GM12875 (cell line): ENCODE measurements at regions not wholly inside any gene's neighbourhood (a gene's known extent, or its start where the extent isn't known, plus 50 kb on each side); places are given as distances from the start of the nearest gene placed in this dataset.

ENCODE experiments used
- H3K4me3 ChIP-seq: one replicate; pipeline ENCODE4 v1.5.1; 2011; ENCODE audit warnings: low read depth, low read length, control low read depth
- TF ChIP-seq, protein P1 (sequence below): IDR thresholded peaks from 2 replicates; pipeline ENCODE4 v1.5.1; 2011; ENCODE audit warnings: low read depth, mild to moderate bottlenecking, control low read depth, inconsistent platforms, low read length, moderate library complexity, borderline replicate concordance; ENCODE audit not compliant: insufficient read depth

- TF ChIP-seq, protein P1, sequence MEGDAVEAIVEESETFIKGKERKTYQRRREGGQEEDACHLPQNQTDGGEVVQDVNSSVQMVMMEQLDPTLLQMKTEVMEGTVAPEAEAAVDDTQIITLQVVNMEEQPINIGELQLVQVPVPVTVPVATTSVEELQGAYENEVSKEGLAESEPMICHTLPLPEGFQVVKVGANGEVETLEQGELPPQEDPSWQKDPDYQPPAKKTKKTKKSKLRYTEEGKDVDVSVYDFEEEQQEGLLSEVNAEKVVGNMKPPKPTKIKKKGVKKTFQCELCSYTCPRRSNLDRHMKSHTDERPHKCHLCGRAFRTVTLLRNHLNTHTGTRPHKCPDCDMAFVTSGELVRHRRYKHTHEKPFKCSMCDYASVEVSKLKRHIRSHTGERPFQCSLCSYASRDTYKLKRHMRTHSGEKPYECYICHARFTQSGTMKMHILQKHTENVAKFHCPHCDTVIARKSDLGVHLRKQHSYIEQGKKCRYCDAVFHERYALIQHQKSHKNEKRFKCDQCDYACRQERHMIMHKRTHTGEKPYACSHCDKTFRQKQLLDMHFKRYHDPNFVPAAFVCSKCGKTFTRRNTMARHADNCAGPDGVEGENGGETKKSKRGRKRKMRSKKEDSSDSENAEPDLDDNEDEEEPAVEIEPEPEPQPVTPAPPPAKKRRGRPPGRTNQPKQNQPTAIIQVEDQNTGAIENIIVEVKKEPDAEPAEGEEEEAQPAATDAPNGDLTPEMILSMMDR = no peak
- no peak overlapping the region for H3K4me3 ChIP-seq
Observed at GRCh38 chr16:54780266-54780665, 150.4 kb upstream of the IRX5 start.

- TF ChIP-seq, protein P1 = no peak
- H3K4me3 ChIP-seq = no peak overlapping the region
Observed at GRCh38 chr16:54779549-54779948, 151.1 kb upstream of the IRX5 start.

GRCh38 chr16:54774768-54775167 is 155.9 kb upstream of the IRX5 start:
- TF ChIP-seq, protein P1 = no peak
- no peak overlapping the region for H3K4me3 ChIP-seq

- TF ChIP-seq, protein P1 = no peak
- no peak overlapping the region for H3K4me3 ChIP-seq
Observed at GRCh38 chr16:54772400-54772799, 158.3 kb upstream of the IRX5 start.

GRCh38 chr16:54766355-54766754 is 164.3 kb upstream of the IRX5 start:
- no peak overlapping the region for H3K4me3 ChIP-seq
- TF ChIP-seq, protein P1 = no peak

DNA sequence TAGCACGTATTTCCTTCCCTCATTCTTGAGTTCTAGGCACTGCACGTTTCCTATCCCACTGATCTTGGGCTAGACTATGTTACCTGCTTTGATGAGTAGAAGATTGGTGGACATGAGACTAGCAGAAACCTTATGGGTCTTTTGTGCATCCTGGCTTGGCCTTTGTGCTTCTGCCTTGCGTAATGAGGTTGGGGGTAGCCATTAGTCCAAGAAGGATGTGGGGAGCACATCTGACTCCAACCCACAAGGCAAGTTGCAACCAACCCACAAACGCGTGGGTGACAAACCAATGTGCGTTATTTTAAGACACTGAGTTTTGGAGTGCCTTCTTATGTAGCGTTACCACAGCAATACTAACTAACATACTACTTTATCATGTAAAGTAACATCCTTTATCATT is 180.4 kb upstream of the IRX5 start:
- H3K4me3 ChIP-seq = no peak overlapping the region
- TF ChIP-seq, protein P1 = no peak

GRCh38 chr16:54748611-54749190 is 182.0 kb upstream of the IRX5 start:
- no peak overlapping the region for H3K4me3 ChIP-seq
- TF ChIP-seq, protein P1 = no peak
